Caco-2 (cell line): ENCODE measurements at regions not wholly inside any gene's neighbourhood (a gene's known extent, or its start where the extent isn't known, plus 50 kb on each side); places are given as distances from the start of the nearest gene placed in this dataset.

Experiments
- BruUV-seq: library from RNA; stranded (reverse); fragments of 400-500 nt; replicated peaks from 2 replicates; lab custom pipeline; 2021; lab: Mats Ljungman, UMichigan
- CTCF ChIA-PET: fragments of 300-600 bp; sonication (Branson Sonifier 250); formaldehyde crosslinking; loops from one replicate; lab custom pipeline; 2022; ENCODE audit warnings: antibody characterized with exemption; lab: Charles Lee
- POLR2A ChIA-PET: fragments of 300-600 bp; sonication (Branson Sonifier 250); formaldehyde crosslinking; loops from one replicate; lab custom pipeline; 2022; ENCODE audit warnings: antibody characterized with exemption; lab: Charles Lee
- DNase-seq, 2 experiments: peaks; one replicate each; pipeline versions ENCODE4 v3.0.0 to v3.0.0-alpha.2; 2020 to 2022
- H3K27me3 ChIP-seq: replicated peaks from 2 replicates; pipeline ENCODE4 v1.6.0; 2011; ENCODE audit warnings: low read length; ENCODE audit not compliant: control insufficient read depth, insufficient read depth
- H3K36me3 ChIP-seq: 2 replicates; pipeline ENCODE4 v1.5.1; 2011; ENCODE audit warnings: low read length; ENCODE audit not compliant: control insufficient read depth, insufficient read depth
- H3K4me1 ChIP-seq: fragments of 250-450 bp; sonication (Bioruptor Pico); 2 replicates; pipeline ENCODE4 v1.5.1; 2020; ENCODE audit warnings: mild to moderate bottlenecking
- H3K4me3 ChIP-seq: 2 replicates; pipeline ENCODE4 v1.5.1; 2011; ENCODE audit warnings: low read depth, mild to moderate bottlenecking, control low read depth, low read length
- H3K9me3 ChIP-seq: fragments of 250-450 bp; sonication (Bioruptor Pico); 2 replicates; pipeline ENCODE4 v1.5.1; 2020; ENCODE audit warnings: mild to moderate bottlenecking, moderate library complexity
- H3K27ac Mint-ChIP-seq: one replicate; pipeline ENCODE4 v1.8.0; 2022; ENCODE audit warnings: mixed read lengths; ENCODE audit not compliant: unreplicated experiment
- H3K27me3 Mint-ChIP-seq: one replicate; pipeline ENCODE4 v1.8.0; 2022; ENCODE audit warnings: mixed read lengths; ENCODE audit not compliant: insufficient read depth, unreplicated experiment
- H3K36me3 Mint-ChIP-seq: one replicate; pipeline ENCODE4 v1.8.0; 2022; ENCODE audit warnings: mild to moderate bottlenecking, mixed read lengths; ENCODE audit not compliant: insufficient read depth, unreplicated experiment
- H3K4me1 Mint-ChIP-seq: one replicate; pipeline ENCODE4 v1.8.0; 2022; ENCODE audit warnings: low read depth, mixed read lengths; ENCODE audit not compliant: unreplicated experiment
- H3K4me3 Mint-ChIP-seq: one replicate; pipeline ENCODE4 v1.8.0; 2022; ENCODE audit warnings: mild to moderate bottlenecking, moderate library complexity, mixed read lengths; ENCODE audit not compliant: unreplicated experiment
- H3K9me3 Mint-ChIP-seq: one replicate; pipeline ENCODE4 v1.8.0; 2022; ENCODE audit warnings: mixed read lengths; ENCODE audit not compliant: unreplicated experiment
- intact Hi-C: fragments of 100-400 bp; cut with micrococcal nuclease; formaldehyde crosslinking; loops from one replicate; pipeline ENCODE4 v1.10.0; 2022; ENCODE audit not compliant: unreplicated experiment
- TF ChIP-seq, protein P1 (sequence below), 2 experiments: fragments of 200-600 bp in 1 of 2; IDR thresholded peaks; 1 replicate in 1 of 2; 2 replicates in 1 of 2; pipeline versions ENCODE4 v1.5.1 to v1.8.0; 2011 to 2022; ENCODE audit warnings: antibody characterized with exemption in 1 of 2, control low read depth in 1 of 2, inconsistent platforms in 1 of 2, low read depth in 1 of 2, low read length in 1 of 2, mild to moderate bottlenecking in 1 of 2, moderate library complexity in 1 of 2; ENCODE audit not compliant: insufficient read depth in 1 of 2, severe bottlenecking in 1 of 2, unreplicated experiment in 1 of 2

DNA sequence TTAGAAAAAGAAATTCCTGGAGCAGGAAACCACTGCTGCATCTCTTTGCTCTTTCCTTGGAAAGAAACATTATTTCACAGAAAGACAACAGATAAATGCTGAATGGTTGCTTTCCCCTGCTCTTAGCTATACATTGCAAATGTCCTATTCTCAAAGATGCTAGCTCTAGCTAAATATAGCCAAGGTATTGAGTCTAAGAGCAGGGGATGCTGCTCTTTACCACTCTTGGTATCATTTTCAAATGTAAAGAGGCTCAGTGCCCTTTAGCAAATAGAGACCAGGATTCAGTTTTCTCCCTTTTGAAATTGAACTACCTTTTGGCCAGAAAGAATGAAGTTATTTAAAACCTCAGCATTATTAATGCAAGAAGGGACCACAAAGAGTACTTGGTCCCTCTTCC, 104.0 kb upstream of the FUT8 start:
- Mint-ChIP-seq H3K4me3 (no peak overlapping the region), H3K36me3 (no peaks in the 10 kb centered on the region), H3K4me1 (peaks cover 26% of the 10 kb centered on the region), H3K27me3 (no peaks in the 10 kb centered on the region), H3K27ac (no peak overlapping the region), H3K9me3 (no peaks in the 10 kb centered on the region)
- no peaks in the 10 kb centered on the region for H3K9me3 ChIP-seq
- peaks cover 27% of the 10 kb centered on the region for H3K4me1 ChIP-seq
- no TSS peak for BruUV-seq
- H3K27me3 ChIP-seq, result no peaks in the 10 kb centered on the region
- TF ChIP-seq, protein P1, sequence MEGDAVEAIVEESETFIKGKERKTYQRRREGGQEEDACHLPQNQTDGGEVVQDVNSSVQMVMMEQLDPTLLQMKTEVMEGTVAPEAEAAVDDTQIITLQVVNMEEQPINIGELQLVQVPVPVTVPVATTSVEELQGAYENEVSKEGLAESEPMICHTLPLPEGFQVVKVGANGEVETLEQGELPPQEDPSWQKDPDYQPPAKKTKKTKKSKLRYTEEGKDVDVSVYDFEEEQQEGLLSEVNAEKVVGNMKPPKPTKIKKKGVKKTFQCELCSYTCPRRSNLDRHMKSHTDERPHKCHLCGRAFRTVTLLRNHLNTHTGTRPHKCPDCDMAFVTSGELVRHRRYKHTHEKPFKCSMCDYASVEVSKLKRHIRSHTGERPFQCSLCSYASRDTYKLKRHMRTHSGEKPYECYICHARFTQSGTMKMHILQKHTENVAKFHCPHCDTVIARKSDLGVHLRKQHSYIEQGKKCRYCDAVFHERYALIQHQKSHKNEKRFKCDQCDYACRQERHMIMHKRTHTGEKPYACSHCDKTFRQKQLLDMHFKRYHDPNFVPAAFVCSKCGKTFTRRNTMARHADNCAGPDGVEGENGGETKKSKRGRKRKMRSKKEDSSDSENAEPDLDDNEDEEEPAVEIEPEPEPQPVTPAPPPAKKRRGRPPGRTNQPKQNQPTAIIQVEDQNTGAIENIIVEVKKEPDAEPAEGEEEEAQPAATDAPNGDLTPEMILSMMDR (IDR thresholded peaks at IDR 0.05; ENCODE audit: insufficient read depth in 1 of 2, low read depth in 1 of 2, low read length in 1 of 2, severe bottlenecking in 1 of 2, unreplicated experiment in 1 of 2), result no peak
- intact Hi-C loops, result no loop called here
- CTCF ChIA-PET, result no interaction called here
- no peak for DNase-seq
- POLR2A ChIA-PET, result no interaction called here
- H3K36me3 ChIP-seq, result no peaks in the 10 kb centered on the region
- H3K4me3 ChIP-seq, result no peak overlapping the region

DNA sequence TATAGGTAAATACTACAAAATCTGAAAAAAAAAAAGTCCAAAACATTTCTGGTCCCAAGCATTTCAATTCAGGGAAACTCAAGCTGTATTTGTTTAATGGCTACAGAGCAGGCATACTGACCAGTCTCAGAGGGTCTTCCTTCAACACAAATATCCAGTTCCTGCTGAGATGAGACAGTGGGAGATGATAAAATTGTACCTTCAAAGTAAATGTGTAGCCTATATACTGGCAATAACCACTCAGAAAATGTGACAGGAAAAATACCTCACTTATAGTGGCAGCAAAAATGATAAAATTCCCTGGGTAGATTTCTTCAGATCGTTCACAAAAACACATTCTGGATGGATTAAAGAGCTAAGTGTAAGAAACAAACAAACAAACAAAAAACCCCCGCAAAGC, 102.0 kb upstream of the FUT8 start:
- Histone ChIP-seq H3K27me3 (no peaks in the 10 kb centered on the region), H3K4me1 (peaks cover 24% of the 10 kb centered on the region), H3K36me3 (no peaks in the 10 kb centered on the region), H3K4me3 (no peak overlapping the region), H3K9me3 (no peaks in the 10 kb centered on the region)
- Mint-ChIP-seq H3K36me3 (no peaks in the 10 kb centered on the region), H3K27ac (no peak overlapping the region), H3K9me3 (no peaks in the 10 kb centered on the region), H3K27me3 (no peaks in the 10 kb centered on the region), H3K4me1 (peaks cover 7% of the 10 kb centered on the region), H3K4me3 (no peak overlapping the region)
- intact Hi-C loops, result no loop called here
- no TSS peak for BruUV-seq
- TF ChIP-seq, protein P1 (IDR thresholded peaks at IDR 0.05; ENCODE audit: insufficient read depth in 1 of 2, low read depth in 1 of 2, low read length in 1 of 2, severe bottlenecking in 1 of 2, unreplicated experiment in 1 of 2), result no peak
- DNase-seq, result no peak
- POLR2A ChIA-PET, result no interaction called here
- CTCF ChIA-PET, result no interaction called here

DNA sequence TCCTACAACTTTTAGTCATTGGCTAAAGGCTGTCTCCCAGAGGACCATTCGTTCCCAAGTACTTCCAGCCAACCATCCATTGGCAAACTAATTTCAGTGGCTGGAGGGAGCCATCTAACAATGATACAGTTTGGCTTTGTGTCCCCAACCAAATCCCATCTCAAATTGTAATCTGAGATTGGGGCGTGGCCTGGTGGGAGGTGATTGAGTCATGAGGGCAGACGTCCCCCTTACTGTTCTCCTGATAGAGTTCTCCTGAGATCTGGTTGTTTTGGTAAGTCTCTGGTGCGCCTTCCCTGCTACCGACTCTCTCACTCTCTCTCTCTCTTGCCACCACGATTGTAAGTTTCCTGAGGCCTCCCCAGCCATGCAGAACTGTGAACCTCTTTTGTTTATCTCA, 99.7 kb upstream of the FUT8 start:
- Mint-ChIP-seq H3K27me3 (no peaks in the 10 kb centered on the region), H3K36me3 (no peaks in the 10 kb centered on the region), H3K9me3 (no peaks in the 10 kb centered on the region), H3K4me1 (peaks cover 11% of the 10 kb centered on the region), H3K4me3 (no peak overlapping the region), H3K27ac (no peak overlapping the region)
- DNase-seq, result no peak
- TF ChIP-seq, protein P1 (IDR thresholded peaks at IDR 0.05; ENCODE audit: insufficient read depth in 1 of 2, low read depth in 1 of 2, low read length in 1 of 2, severe bottlenecking in 1 of 2, unreplicated experiment in 1 of 2), result no peak
- CTCF ChIA-PET, result no interaction called here
- Histone ChIP-seq H3K4me3 (no peak overlapping the region), H3K36me3 (no peaks in the 10 kb centered on the region), H3K4me1 (peaks cover 32% of the 10 kb centered on the region), H3K27me3 (no peaks in the 10 kb centered on the region), H3K9me3 (no peaks in the 10 kb centered on the region)
- no TSS peak for BruUV-seq
- POLR2A ChIA-PET, result no interaction called here
- intact Hi-C loops, result no loop called here
